Body of pancreas (tissue), 4 donors: ENCODE measurements at regions not wholly inside any gene's neighbourhood (a gene's known extent, or its start where the extent isn't known, plus 50 kb on each side); places are given as distances from the start of the nearest gene placed in this dataset.

Experiments
- POLR2A ChIP-seq, 3 donors: fragments of 450-650 bp; IDR thresholded peaks; one replicate each; pipeline ENCODE4 v1.6.1; 2016; ENCODE audit warnings: antibody characterized with exemption in 3 of 3, mild to moderate bottlenecking in 2 of 3
- TF ChIP-seq, protein P1 (sequence below), 7 experiments: fragments of 450-650 bp in 4 of 7; fragments of 200-600 bp in 3 of 7; sonication (generic) in 3 of 7; IDR thresholded peaks; one replicate each; pipeline ENCODE4 v1.5.1; 2016 to 2019; ENCODE audit warnings: antibody characterized with exemption in 7 of 7

DNA sequence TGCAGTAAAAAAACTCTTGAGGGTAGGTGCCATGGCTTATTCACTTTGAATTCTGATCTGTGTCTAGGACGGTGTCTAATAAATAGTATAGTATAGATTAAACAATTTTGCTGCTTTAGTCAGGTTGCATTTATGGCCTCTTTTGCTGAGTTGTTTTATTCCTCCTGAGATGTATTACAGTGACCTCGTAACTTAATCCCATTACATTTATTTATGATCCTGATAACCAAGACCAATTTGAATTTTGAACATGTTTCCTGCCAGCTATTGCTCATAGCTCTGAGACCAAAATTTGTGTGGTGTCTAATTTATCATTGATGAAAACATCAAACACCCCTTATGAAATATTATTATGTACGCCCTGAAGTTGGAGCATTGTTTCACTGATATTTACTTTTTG lies 381.9 kb upstream of the SEMA3C start:
- TF ChIP-seq, protein P1, sequence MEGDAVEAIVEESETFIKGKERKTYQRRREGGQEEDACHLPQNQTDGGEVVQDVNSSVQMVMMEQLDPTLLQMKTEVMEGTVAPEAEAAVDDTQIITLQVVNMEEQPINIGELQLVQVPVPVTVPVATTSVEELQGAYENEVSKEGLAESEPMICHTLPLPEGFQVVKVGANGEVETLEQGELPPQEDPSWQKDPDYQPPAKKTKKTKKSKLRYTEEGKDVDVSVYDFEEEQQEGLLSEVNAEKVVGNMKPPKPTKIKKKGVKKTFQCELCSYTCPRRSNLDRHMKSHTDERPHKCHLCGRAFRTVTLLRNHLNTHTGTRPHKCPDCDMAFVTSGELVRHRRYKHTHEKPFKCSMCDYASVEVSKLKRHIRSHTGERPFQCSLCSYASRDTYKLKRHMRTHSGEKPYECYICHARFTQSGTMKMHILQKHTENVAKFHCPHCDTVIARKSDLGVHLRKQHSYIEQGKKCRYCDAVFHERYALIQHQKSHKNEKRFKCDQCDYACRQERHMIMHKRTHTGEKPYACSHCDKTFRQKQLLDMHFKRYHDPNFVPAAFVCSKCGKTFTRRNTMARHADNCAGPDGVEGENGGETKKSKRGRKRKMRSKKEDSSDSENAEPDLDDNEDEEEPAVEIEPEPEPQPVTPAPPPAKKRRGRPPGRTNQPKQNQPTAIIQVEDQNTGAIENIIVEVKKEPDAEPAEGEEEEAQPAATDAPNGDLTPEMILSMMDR (IDR thresholded peaks at IDR 0.05), result no peak
- TF ChIP-seq POLR2A (IDR thresholded peaks at IDR 0.05), result no peak
